HCT116 (cell line): ENCODE measurements at regions not wholly inside any gene's neighbourhood (a gene's known extent, or its start where the extent isn't known, plus 50 kb on each side); places are given as distances from the start of the nearest gene placed in this dataset.
A peak's percentile ranks its signal among the peaks of the same experiment; 100 is the strongest.

Source experiments
- ATAC-seq: fragments of 200-7000 bp; cut with Tn5 transposase; 2 replicates; pipeline ENCODE4 v1.9.1; 2020; ENCODE audit warnings: mild to moderate bottlenecking, moderate library complexity
- BruUV-seq: library from RNA; stranded (reverse); fragments of 400-500 nt; replicated peaks from 2 replicates; lab custom pipeline; 2021; lab: Mats Ljungman, UMichigan
- CTCF ChIA-PET: fragments of 300-600 bp; sonication (Branson Sonifier 250); formaldehyde crosslinking; loops from one replicate; lab custom pipeline; 2021; ENCODE audit warnings: antibody characterized with exemption; lab: Charles Lee
- POLR2A ChIA-PET: fragments of 300-600, 350-600 bp; sonication (Branson Sonifier 250); formaldehyde crosslinking; loops from one replicate; lab custom pipeline; 2021; ENCODE audit warnings: antibody characterized with exemption; lab: Charles Lee
- RAD21 ChIA-PET, 2 experiments: fragments of 300-600 bp; sonication (Branson Sonifier 250); formaldehyde crosslinking; loops; one replicate each; lab custom pipeline; 2023; ENCODE audit warnings: low total read pairs in 2 of 2; ENCODE audit not compliant: uncharacterized antibody in 2 of 2, unreplicated experiment in 2 of 2, low non-redundant PET in 1 of 2; lab: Charles Lee
- DNase-seq: peaks from one replicate; pipeline ENCODE4 v3.0.0-alpha.2; 2010; ENCODE audit warnings: low read depth, low spot score
- H2AFZ ChIP-seq: fragments of 200-600 bp; shearing (Covaris generic), sonication (generic); 2 replicates; pipeline ENCODE4 v1.6.1; 2017; ENCODE audit warnings: low read depth, mixed run types, mixed read lengths, antibody characterized with exemption, low read length; ENCODE audit not compliant: poor library complexity, severe bottlenecking
- H3K27ac ChIP-seq: 2 replicates; pipeline ENCODE4 v1.5.1; 2012; ENCODE audit warnings: low read depth, low read length
- H3K27me3 ChIP-seq: fragments of 200-600 bp; sonication (generic); 2 replicates; pipeline ENCODE4 v1.6.1; 2016; ENCODE audit warnings: mixed run types, low read length, mixed read lengths; ENCODE audit not compliant: insufficient read depth
- H3K36me3 ChIP-seq, 2 experiments: fragments of 200-500 bp in 1 of 2; fragments of 200-600 bp in 1 of 2; sonication (Bioruptor generic) in 1 of 2; sonication (generic) in 1 of 2; 2 replicates each; pipeline versions ENCODE4 v1.5.1 to v1.6.1; 2014 to 2016; ENCODE audit warnings: low read length in 2 of 2, inconsistent platforms in 1 of 2, mixed read lengths in 1 of 2, mixed run types in 1 of 2; ENCODE audit not compliant: insufficient read depth in 2 of 2, control insufficient read depth in 1 of 2
- H3K4me1 ChIP-seq, 2 experiments: fragments of 200-600 bp in 1 of 2; sonication (generic) in 1 of 2; 2 replicates each; pipeline versions ENCODE4 v1.5.1 to v1.6.1; 2012 to 2017; ENCODE audit warnings: low read length in 2 of 2, inconsistent platforms in 1 of 2, mild to moderate bottlenecking in 1 of 2, mixed read lengths in 1 of 2, mixed run types in 1 of 2, moderate library complexity in 1 of 2; ENCODE audit not compliant: insufficient read depth in 2 of 2, control insufficient read depth in 1 of 2
- H3K4me2 ChIP-seq: fragments of 200-600 bp; sonication (generic); 2 replicates; pipeline ENCODE4 v1.6.1; 2017; ENCODE audit warnings: mixed run types, low read length, mixed read lengths
- H3K4me3 ChIP-seq, 2 experiments: fragments of 200-600 bp in 1 of 2; sonication (generic) in 1 of 2; replicated peaks in 1 of 2; 2 replicates each; pipeline ENCODE4 v1.5.1; 2011 to 2016; ENCODE audit warnings: low read length in 2 of 2, control low read depth in 1 of 2, low read depth in 1 of 2, mild to moderate bottlenecking in 1 of 2, mixed read lengths in 1 of 2, mixed run types in 1 of 2
- H3K79me2 ChIP-seq: fragments of 200-600 bp; sonication (generic); 2 replicates; pipeline ENCODE4 v1.6.1; 2017; ENCODE audit warnings: mild to moderate bottlenecking, mixed run types, low read length, moderate library complexity, mixed read lengths; ENCODE audit not compliant: insufficient read depth
- H3K9ac ChIP-seq: fragments of 200-600 bp; sonication (generic); 2 replicates; pipeline ENCODE4 v1.6.1; 2016; ENCODE audit warnings: low read length, mixed read lengths
- H3K9me2 ChIP-seq: fragments of 200-600 bp; sonication (generic), shearing (Covaris generic); 2 replicates; pipeline ENCODE4 v1.6.1; 2017; ENCODE audit warnings: mixed run types, mild to moderate bottlenecking, moderate library complexity; ENCODE audit not compliant: insufficient read depth
- H3K9me3 ChIP-seq, 2 experiments: fragments of 200-500 bp in 1 of 2; fragments of 200-600 bp in 1 of 2; sonication (Bioruptor generic) in 1 of 2; sonication (generic) in 1 of 2; 2 replicates each; pipeline ENCODE4 v1.6.1; 2014 to 2017; ENCODE audit warnings: low read length in 2 of 2, mixed read lengths in 2 of 2, inconsistent platforms in 1 of 2, low read depth in 1 of 2, mild to moderate bottlenecking in 1 of 2, mixed run types in 1 of 2, moderate library complexity in 1 of 2; ENCODE audit not compliant: control insufficient read depth in 1 of 2, insufficient read depth in 1 of 2
- H4K20me1 ChIP-seq: fragments of 200-600 bp; sonication (generic), shearing (Covaris generic); 2 replicates; pipeline ENCODE4 v1.6.1; 2017; ENCODE audit warnings: mixed run types, mild to moderate bottlenecking, moderate library complexity; ENCODE audit not compliant: insufficient read depth
- CBX3 ChIP-seq: IDR thresholded peaks from 2 replicates; pipeline ENCODE4 v1.6.1; 2012; ENCODE audit warnings: low read depth
- CEBPB ChIP-seq: IDR thresholded peaks from 2 replicates; pipeline ENCODE4 v1.6.1; 2012; ENCODE audit warnings: low read depth
- CTCF ChIP-seq, 3 experiments: fragments of 200-600 bp in 1 of 3; sonication (generic) in 1 of 3; IDR thresholded peaks in 2 of 3; conservative IDR thresholded peaks in 1 of 3; 2 replicates each; pipeline ENCODE4 v1.5.1; 2012 to 2017; ENCODE audit warnings: low read depth in 2 of 3, low read length in 2 of 3, antibody characterized with exemption in 1 of 3, borderline replicate concordance in 1 of 3, control low read depth in 1 of 3, mild to moderate bottlenecking in 1 of 3, mixed read lengths in 1 of 3, mixed run types in 1 of 3, moderate library complexity in 1 of 3; ENCODE audit not compliant: insufficient read depth in 1 of 3
- EZH2phosphoT487 ChIP-seq: fragments of 200-600 bp; IDR thresholded peaks from 2 replicates; pipeline ENCODE4 v1.6.1; 2018; ENCODE audit warnings: antibody characterized with exemption, borderline replicate concordance
- JUND ChIP-seq: IDR thresholded peaks from 2 replicates; pipeline ENCODE4 v1.6.1; 2012
- POLR2A ChIP-seq: IDR thresholded peaks from 2 replicates; pipeline ENCODE4 v1.7.0; 2011; ENCODE audit warnings: borderline replicate concordance; ENCODE audit not compliant: insufficient read depth, insufficient read length; ENCODE audit errors: extremely low read depth
- POLR2AphosphoS5 ChIP-seq: IDR thresholded peaks from 2 replicates; pipeline ENCODE4 v1.6.1; 2011; ENCODE audit warnings: mild to moderate bottlenecking, low read depth, low read length, moderate library complexity
- RAD21 ChIP-seq: IDR thresholded peaks from 2 replicates; pipeline ENCODE4 v1.6.1; 2012; ENCODE audit warnings: low read depth, mild to moderate bottlenecking
- SIN3A ChIP-seq: IDR thresholded peaks from 2 replicates; pipeline ENCODE4 v1.6.1; 2012; ENCODE audit warnings: low read depth
- ZNF274 ChIP-seq: fragments of 200-500 bp; sonication (Bioruptor generic); IDR thresholded peaks from 2 replicates; pipeline ENCODE4 v1.6.1; 2014; ENCODE audit warnings: mild to moderate bottlenecking, low read depth, low read length, inconsistent platforms
- intact Hi-C: fragments of 100-400 bp; cut with micrococcal nuclease; formaldehyde crosslinking; loops from 2 replicates; pipeline ENCODE4 v1.10.0; 2022
- TF ChIP-seq, protein P1 (sequence below): IDR thresholded peaks from 2 replicates; pipeline ENCODE4 v1.6.1; 2011; ENCODE audit warnings: mild to moderate bottlenecking, low read length, moderate library complexity; ENCODE audit not compliant: insufficient replicate concordance; ENCODE audit errors: extremely low read depth

GRCh38 chr2:189344043-189344442, 97.2 kb upstream of the WDR75 start (continued):
- TF ChIP-seq CTCF (IDR thresholded peaks at IDR 0.05 in 2 of 3, conservative IDR thresholded peaks at IDR 0.05 in 1 of 3; ENCODE audit: borderline replicate concordance in 1 of 3, insufficient read depth in 1 of 3, low read depth in 2 of 3, low read length in 2 of 3) (no peak), POLR2AphosphoS5 (no peak), EZH2phosphoT487 (no peak), SIN3A (no peak), CBX3 (no peak), RAD21 (no peak)

GRCh38 chr2:189347540-189347939, 93.7 kb upstream of the WDR75 start:
- Histone ChIP-seq H3K27ac (no peak overlapping the region), H3K4me1 (peaks cover 3 to 14% of the 10 kb centered on the region in 2 experiments; a peak in 2 of 4 replicates), H3K4me3 (no peak overlapping the region), H3K79me2 (no peaks in the 10 kb centered on the region), H3K4me2 (peak overlapping the region; percentile 8; the same call in 1 of the 2 replicates), H3K36me3 (no peaks in the 10 kb centered on the region), H2AFZ (peak overlapping the region; percentile 24), H3K9ac (no peak overlapping the region), H4K20me1 (no peaks in the 10 kb centered on the region), H3K9me3 (no peaks in the 10 kb centered on the region), H3K27me3 (no peaks in the 10 kb centered on the region), H3K9me2 (no peaks in the 10 kb centered on the region)
- ChIA-PET POLR2A (no interaction called here), CTCF (no interaction called here), RAD21 (no interaction called here)
- intact Hi-C loops = loop anchor here (1.0 to 2.0 kb wide), 2 partner anchors 253 to 823 kb away; no protein-coding TSS in a partner anchor
- ATAC-seq = peak; percentile 70
- TF ChIP-seq CTCF (IDR thresholded peaks at IDR 0.05 in 2 of 3, conservative IDR thresholded peaks at IDR 0.05 in 1 of 3; ENCODE audit: borderline replicate concordance in 1 of 3, insufficient read depth in 1 of 3, low read depth in 2 of 3, low read length in 2 of 3) (peak in 2 of 3 experiments; percentile 28 to 52; a peak in 2 of 6 replicates), CBX3 (0 out of 2 replicates have a peak, but pooled peaks have one; percentile 2), POLR2A (no peak), RAD21 (peak; percentile 80), CEBPB (no peak), POLR2AphosphoS5 (no peak), SIN3A (no peak), ZNF274 (no peak), JUND (no peak)
- TF ChIP-seq, protein P1, sequence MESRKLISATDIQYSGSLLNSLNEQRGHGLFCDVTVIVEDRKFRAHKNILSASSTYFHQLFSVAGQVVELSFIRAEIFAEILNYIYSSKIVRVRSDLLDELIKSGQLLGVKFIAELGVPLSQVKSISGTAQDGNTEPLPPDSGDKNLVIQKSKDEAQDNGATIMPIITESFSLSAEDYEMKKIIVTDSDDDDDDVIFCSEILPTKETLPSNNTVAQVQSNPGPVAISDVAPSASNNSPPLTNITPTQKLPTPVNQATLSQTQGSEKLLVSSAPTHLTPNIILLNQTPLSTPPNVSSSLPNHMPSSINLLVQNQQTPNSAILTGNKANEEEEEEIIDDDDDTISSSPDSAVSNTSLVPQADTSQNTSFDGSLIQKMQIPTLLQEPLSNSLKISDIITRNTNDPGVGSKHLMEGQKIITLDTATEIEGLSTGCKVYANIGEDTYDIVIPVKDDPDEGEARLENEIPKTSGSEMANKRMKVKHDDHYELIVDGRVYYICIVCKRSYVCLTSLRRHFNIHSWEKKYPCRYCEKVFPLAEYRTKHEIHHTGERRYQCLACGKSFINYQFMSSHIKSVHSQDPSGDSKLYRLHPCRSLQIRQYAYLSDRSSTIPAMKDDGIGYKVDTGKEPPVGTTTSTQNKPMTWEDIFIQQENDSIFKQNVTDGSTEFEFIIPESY = no peak
- peak; percentile 53 for DNase-seq
- no TSS peak for BruUV-seq
